ENCODE measurements at regions not wholly inside any gene's neighbourhood (a gene's known extent, or its start where the extent isn't known, plus 50 kb on each side); places are given as distances from the start of the nearest gene placed in this dataset.

DNA sequence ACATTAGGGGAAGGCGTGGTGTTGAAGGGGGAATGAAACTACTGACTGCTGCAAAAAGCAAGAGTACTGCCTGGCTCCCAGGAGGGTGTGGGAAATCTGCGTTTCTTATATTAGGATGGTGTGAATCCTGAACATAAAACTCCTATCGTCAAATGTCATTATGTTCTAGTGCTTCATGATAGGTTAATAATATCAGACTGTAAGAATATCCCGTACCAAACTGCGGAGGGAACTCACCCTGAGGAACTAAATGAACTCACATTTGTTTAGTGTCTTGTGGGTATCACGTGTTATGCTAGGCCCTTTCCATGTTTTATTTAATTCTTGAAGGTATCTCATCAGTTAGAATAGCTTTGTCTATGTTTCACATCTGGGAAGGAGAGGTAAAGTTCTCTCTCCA is 610.7 kb downstream of the QKI start (continued):
- TF ChIP-seq REST (IDR thresholded peaks at IDR 0.05; ENCODE audit: low read depth) (no peak), ZNF274 (IDR thresholded peaks at IDR 0.05; ENCODE audit: low read depth, low read length) (no peak), POLR2AphosphoS5 (IDR thresholded peaks at IDR 0.05; ENCODE audit: low read depth, low read length) (no peak)

DNA sequence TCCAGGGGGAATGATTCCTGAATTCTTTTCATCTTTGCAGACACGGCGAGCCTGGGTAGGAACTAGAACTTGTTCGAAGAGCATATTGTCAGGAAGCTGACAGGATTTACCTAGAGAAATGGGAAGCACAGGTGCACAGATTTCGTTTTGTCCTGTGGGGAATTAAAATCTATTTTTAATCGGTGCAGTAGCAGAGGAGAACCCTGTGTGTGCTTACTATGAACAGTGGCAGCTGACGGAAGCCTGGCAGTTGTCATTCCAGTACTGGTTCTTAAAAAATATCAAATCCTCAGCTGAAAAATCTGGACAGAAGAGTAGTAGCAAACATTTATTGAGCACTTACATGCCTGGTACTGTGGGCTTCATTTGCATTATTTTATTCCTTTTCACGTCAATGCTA is 609.0 kb downstream of the QKI start:
- no peaks in the 10 kb centered on the region; a peak in 2 of 4 replicates for H3K9me3 ChIP-seq (ENCODE audit: control insufficient read depth in 1 of 2, insufficient read depth in 1 of 2, low read depth in 1 of 2, low read length in 2 of 2)
- H3K4me1 ChIP-seq (ENCODE audit: control insufficient read depth in 1 of 2, insufficient read depth in 2 of 2, low read length in 2 of 2), result no peaks in the 10 kb centered on the region
- no peaks in the 10 kb centered on the region for H3K9me2 ChIP-seq (ENCODE audit: insufficient read depth)
- intact Hi-C loops (cut with micrococcal nuclease), result no loop called here
- no TSS peak for BruUV-seq (replicated peaks)
- H2AFZ ChIP-seq (ENCODE audit: low read depth, low read length, poor library complexity, severe bottlenecking), result no peak overlapping the region
- CTCF ChIA-PET, result no interaction called here
- DNase-seq (ENCODE audit: low read depth, low spot score) (no peak), ATAC-seq (no peak)
- H3K27me3 ChIP-seq (ENCODE audit: insufficient read depth, low read length), result no peaks in the 10 kb centered on the region
- RAD21 ChIA-PET (ENCODE audit: low non-redundant PET in 1 of 2, low total read pairs in 2 of 2, uncharacterized antibody in 2 of 2, unreplicated experiment in 2 of 2), result no interaction called here
- no peak overlapping the region for H3K4me3 ChIP-seq (replicated peaks in 1 of 2; ENCODE audit: low read depth in 1 of 2, low read length in 2 of 2)
- H3K79me2 ChIP-seq (ENCODE audit: insufficient read depth, low read length), result no peaks in the 10 kb centered on the region
- no peak overlapping the region for H3K27ac ChIP-seq (ENCODE audit: low read depth, low read length)
- POLR2A ChIA-PET, result no interaction called here
- H3K36me3 ChIP-seq (ENCODE audit: control insufficient read depth in 1 of 2, insufficient read depth in 2 of 2, low read length in 2 of 2), result no peaks in the 10 kb centered on the region
- H4K20me1 ChIP-seq (ENCODE audit: insufficient read depth), result no peaks in the 10 kb centered on the region
- H3K9ac ChIP-seq (ENCODE audit: low read length), result no peak overlapping the region
- H3K4me2 ChIP-seq (ENCODE audit: low read length), result no peak overlapping the region
- TF ChIP-seq ELF1 (IDR thresholded peaks at IDR 0.05; ENCODE audit: borderline replicate concordance, low read depth) (no peak), SP1 (IDR thresholded peaks at IDR 0.05; ENCODE audit: low read depth) (no peak), EZH2phosphoT487 (IDR thresholded peaks at IDR 0.05; ENCODE audit: borderline replicate concordance) (no peak), REST (IDR thresholded peaks at IDR 0.05; ENCODE audit: low read depth) (no peak), ZBTB33 (IDR thresholded peaks at IDR 0.05; ENCODE audit: extremely low read depth, insufficient replicate concordance, low read length) (no peak), CTCF (IDR thresholded peaks at IDR 0.05 in 2 of 3, conservative IDR thresholded peaks at IDR 0.05 in 1 of 3; ENCODE audit: borderline replicate concordance in 1 of 3, insufficient read depth in 1 of 3, low read depth in 2 of 3, low read length in 2 of 3) (no peak), ATF3 (IDR thresholded peaks at IDR 0.05) (no peak), POLR2AphosphoS5 (IDR thresholded peaks at IDR 0.05; ENCODE audit: low read depth, low read length) (no peak), CBX3 (IDR thresholded peaks at IDR 0.05; ENCODE audit: low read depth) (no peak), SRF (IDR thresholded peaks at IDR 0.05; ENCODE audit: low read depth) (no peak), EGR1 (IDR thresholded peaks at IDR 0.05; ENCODE audit: low read depth) (no peak)
- TF ChIP-seq, protein P1, sequence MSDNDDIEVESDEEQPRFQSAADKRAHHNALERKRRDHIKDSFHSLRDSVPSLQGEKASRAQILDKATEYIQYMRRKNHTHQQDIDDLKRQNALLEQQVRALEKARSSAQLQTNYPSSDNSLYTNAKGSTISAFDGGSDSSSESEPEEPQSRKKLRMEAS (IDR thresholded peaks at IDR 0.05), result no peak
